ENCODE measurements at regions not wholly inside any gene's neighbourhood (a gene's known extent, or its start where the extent isn't known, plus 50 kb on each side); places are given as distances from the start of the nearest gene placed in this dataset.

DNA sequence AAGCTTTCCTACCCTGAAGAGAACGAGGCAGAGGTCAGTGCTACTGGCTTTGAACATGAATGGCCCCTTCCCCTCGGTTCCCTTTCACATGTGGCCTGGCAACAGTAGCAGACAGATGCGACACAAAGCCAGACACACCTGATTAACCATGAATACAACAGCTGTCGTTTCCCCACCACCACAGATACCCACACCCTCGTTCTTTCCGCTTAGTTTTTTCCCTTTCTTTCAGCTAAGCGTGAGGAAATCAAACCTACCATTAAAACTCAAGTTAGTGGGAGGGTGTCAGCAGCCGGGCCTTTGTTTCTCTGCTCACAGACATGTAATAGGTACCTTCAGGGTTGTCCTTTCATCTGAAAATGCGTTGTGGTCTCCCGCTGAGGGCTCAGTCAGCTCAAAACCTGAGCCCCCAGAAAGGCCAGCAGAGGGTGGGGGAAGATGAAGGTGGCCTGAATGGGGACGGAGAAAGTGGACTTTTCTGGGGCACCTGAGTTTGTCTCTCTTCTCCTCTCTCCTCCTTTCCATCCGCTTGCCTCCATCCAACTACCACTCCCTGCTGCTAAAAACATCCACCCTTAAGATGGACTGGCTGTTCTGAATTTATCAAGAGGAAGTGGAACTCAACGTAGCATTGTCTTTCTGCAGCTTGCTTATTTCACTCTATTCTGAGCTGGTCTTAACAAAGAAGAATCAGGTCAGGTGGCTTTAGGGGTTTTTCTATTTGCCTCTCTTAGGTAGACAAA, 516.6 kb upstream of the JARID2 start:
- H3K4me3 ChIP-seq (ENCODE audit: low read depth, low read length) = no peak overlapping the region
- TF ChIP-seq, protein P1, sequence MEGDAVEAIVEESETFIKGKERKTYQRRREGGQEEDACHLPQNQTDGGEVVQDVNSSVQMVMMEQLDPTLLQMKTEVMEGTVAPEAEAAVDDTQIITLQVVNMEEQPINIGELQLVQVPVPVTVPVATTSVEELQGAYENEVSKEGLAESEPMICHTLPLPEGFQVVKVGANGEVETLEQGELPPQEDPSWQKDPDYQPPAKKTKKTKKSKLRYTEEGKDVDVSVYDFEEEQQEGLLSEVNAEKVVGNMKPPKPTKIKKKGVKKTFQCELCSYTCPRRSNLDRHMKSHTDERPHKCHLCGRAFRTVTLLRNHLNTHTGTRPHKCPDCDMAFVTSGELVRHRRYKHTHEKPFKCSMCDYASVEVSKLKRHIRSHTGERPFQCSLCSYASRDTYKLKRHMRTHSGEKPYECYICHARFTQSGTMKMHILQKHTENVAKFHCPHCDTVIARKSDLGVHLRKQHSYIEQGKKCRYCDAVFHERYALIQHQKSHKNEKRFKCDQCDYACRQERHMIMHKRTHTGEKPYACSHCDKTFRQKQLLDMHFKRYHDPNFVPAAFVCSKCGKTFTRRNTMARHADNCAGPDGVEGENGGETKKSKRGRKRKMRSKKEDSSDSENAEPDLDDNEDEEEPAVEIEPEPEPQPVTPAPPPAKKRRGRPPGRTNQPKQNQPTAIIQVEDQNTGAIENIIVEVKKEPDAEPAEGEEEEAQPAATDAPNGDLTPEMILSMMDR (IDR thresholded peaks at IDR 0.05; ENCODE audit: low read depth, low read length, missing control alignments) = no peak
- in situ Hi-C loops (cut with HindIII; ENCODE audit: low sequenced_read_pairs) = no loop called here
- no peak for DNase-seq (ENCODE audit: low read depth)

DNA sequence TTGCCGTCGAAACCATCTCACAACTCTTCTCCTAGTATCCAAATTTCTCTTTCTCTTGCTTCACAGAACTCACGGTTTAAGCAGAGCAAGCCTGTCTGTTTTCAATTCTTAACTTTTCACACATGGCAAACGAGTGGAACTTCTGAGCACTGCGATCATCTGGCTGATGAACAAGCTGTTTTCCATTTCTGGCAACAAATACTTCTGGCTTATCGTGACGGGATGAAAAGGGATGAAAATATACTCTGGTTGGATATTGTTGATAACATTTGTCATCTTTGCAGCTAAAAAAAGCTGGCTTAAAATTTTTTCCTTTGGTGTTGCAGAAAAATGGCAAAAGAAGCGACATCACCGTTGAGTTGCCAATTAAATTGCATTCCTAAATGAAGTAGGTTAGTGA, 515.2 kb upstream of the JARID2 start:
- TF ChIP-seq, protein P1 (IDR thresholded peaks at IDR 0.05; ENCODE audit: low read depth, low read length, missing control alignments) = no peak
- in situ Hi-C loops (cut with HindIII; ENCODE audit: low sequenced_read_pairs) = no loop called here
- no peak overlapping the region for H3K4me3 ChIP-seq (ENCODE audit: low read depth, low read length)
- no peak for DNase-seq (ENCODE audit: low read depth)

DNA sequence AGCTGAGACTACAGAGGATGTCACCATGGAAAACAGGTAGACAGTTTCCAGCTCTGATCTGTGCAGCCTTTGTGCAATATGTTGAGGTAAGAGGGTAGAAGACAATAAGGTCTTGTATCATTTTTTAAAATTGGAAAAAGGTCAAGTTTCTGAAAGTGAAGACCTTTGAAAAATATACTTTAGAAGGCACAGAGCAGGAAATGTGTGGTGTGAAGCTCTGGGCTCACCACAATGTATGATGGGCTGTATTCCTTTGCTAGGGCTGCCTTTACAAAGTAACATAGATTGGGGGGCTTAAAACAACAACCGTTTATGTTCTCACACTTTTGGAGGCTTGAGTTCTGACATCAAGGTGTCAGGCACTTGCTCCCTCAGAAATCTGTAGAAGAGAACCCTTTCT, 514.3 kb upstream of the JARID2 start:
- TF ChIP-seq, protein P1 (IDR thresholded peaks at IDR 0.05; ENCODE audit: low read depth, low read length, missing control alignments) = no peak
- no peak for DNase-seq (ENCODE audit: low read depth)
- H3K4me3 ChIP-seq (ENCODE audit: low read depth, low read length) = no peak overlapping the region
- in situ Hi-C loops (cut with HindIII; ENCODE audit: low sequenced_read_pairs) = no loop called here

DNA sequence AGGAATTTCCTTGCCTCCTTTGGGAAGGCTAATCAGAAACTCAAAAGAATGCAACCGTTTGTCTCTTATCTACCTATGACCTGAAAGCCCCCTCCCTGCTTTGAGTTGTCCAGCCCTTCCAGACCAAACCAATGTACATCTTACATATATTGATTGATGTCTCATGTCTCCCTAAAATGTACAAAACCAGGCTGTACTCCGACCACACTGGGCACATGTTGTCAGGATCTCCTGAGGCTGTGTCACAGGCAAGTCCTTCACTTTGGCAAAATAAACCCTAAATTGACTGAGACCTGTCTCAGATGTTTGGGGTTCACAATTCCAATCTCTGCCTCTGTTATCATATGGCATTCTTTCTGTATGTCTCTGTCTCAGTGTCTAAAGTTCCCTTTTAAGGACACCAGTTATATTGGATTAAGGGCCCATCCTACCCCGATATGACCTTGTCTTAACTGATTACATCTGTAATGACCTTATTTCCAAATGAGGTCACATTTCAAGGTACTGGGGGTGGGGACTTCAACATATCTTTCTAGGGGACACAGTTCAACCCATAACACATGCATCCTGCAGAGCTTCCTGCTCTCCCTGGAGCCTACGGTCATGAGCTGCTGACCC, 513.5 kb upstream of the JARID2 start:
- in situ Hi-C loops (cut with HindIII; ENCODE audit: low sequenced_read_pairs) = no loop called here

DNA sequence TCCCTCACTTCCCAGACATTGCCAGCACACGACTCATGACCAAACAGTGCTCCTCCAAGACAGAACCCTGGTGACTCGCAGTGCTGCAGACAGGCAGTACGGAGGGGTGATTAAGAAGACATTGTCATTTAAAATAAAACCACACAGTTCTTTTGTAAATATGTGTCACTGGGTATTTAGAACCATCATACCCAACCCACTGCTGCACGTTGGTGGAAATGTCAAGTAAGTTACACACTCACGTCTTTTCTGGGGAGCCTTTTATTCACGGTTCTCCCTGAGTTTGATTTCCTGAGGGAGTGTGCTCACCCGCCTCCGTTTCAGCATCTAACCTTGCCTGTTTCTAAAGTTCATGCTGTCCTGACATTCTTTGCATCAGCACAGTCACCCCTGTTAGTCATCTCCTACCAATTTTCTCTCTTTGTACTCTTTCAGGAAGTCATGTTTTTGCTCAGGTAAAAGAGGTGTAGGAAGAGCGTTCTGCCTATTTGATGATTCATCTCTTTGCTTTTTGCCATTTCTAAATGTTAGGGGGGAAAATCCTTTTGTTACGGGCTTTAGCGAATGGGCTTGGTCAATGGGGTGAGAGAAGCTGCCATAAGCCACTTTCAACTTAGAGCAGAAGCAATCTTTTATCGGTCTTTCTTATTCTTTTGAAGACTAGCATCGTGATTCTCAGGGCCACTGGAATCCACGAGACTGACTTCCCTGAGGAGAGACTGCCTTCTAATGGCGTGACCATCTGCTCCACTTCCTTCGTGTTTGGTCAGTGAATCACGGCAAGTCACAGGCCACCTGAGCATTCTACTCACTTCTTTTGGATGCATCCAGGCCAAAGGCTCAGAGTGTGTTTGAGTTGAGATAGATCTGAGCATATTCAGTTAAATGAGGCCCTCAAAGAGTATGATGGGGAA, 512.8 kb upstream of the JARID2 start:
- in situ Hi-C loops (cut with HindIII; ENCODE audit: low sequenced_read_pairs) = no loop called here
- TF ChIP-seq, protein P1 (IDR thresholded peaks at IDR 0.05; ENCODE audit: low read depth, low read length, missing control alignments) = no peak
- no peak for DNase-seq (ENCODE audit: low read depth)
- H3K4me3 ChIP-seq (ENCODE audit: low read depth, low read length) = no peak overlapping the region

More for the DNA sequence above, 513.5 kb upstream of the JARID2 start:
- TF ChIP-seq, protein P1 (IDR thresholded peaks at IDR 0.05; ENCODE audit: low read depth, low read length, missing control alignments) = no peak
- no peak for DNase-seq (ENCODE audit: low read depth)
- no peak overlapping the region for H3K4me3 ChIP-seq (ENCODE audit: low read depth, low read length)

DNA sequence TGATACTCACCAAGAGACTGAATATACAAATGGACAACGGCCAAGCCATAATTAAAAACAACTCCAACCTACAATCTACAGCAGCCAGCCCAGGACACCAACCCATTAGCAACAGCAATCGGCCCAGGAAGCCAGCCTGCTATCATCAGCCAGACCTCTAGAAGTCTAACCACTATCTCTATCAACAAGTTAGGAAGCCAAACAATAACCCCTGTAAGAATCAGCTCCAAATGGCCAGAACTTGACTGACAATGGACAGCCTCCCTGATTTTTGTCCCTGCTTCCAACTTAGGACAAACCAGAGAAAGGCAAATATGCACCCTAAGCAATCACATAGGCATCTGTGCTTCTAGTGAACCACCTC, 511.8 kb upstream of the JARID2 start:
- no peak for DNase-seq (ENCODE audit: low read depth)
- in situ Hi-C loops (cut with HindIII; ENCODE audit: low sequenced_read_pairs) = no loop called here
- no peak overlapping the region for H3K4me3 ChIP-seq (ENCODE audit: low read depth, low read length)
- TF ChIP-seq, protein P1 (IDR thresholded peaks at IDR 0.05; ENCODE audit: low read depth, low read length, missing control alignments) = no peak

All from astrocyte of the cerebellum (primary cell).